LNCaP clone FGC (cell line): ENCODE measurements at regions not wholly inside any gene's neighbourhood (a gene's known extent, or its start where the extent isn't known, plus 50 kb on each side); places are given as distances from the start of the nearest gene placed in this dataset.

Source experiments
- DNase-seq: peaks from one replicate; pipeline ENCODE4 v3.0.0-alpha.2; 2011; ENCODE audit warnings: low read depth
- H3K4me3 ChIP-seq: 2 replicates; pipeline ENCODE4 v1.5.1; 2011; ENCODE audit warnings: mild to moderate bottlenecking, low read depth, low read length, control low read depth
- TF ChIP-seq, protein P1 (sequence below): IDR thresholded peaks from 2 replicates; pipeline ENCODE4 v1.5.1; 2012; ENCODE audit warnings: mild to moderate bottlenecking; ENCODE audit not compliant: control insufficient read depth, insufficient read depth; ENCODE audit errors: extremely low read depth

DNA sequence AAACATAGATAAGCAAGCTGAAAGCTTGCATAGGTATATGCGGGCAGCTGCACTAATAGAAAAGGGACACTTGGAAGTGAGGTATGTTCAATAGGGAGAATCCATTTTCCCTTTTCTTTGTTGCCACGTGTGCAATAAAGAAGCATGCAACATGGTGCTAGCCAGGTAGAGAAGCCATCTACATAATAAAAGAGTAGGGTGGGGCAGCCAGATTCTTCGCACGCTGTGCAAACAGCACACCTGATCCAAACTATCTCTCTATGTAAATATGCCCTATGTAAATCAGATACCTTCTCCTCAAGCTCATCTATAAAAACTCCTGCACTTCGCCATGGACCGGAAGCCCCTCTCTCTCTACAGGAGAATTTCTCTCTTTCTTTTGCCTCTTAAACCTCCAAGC is 91.9 kb upstream of the C9orf72 start:
- H3K4me3 ChIP-seq = no peak overlapping the region
- DNase-seq = no peak

DNA sequence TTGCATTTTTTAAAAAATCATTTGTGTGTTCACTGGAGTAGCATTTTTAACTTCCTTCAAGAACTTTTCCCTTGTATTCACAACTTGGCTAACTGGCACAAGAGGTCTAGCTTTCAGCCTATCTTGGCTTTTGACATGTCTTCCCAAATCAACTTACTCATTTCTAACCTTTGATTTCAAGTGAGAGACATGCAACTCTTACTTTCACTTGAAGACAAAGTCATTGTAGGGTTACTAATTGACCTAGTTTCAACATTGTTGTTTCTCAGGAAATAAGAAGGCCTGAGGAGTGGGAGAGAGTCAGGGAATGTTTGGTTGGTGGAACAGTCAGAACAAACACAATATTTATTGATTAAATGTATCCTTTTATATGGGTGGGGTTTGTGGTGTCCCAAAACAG is 95.0 kb upstream of the C9orf72 start:
- no peak overlapping the region for H3K4me3 ChIP-seq
- DNase-seq = no peak
- TF ChIP-seq, protein P1, sequence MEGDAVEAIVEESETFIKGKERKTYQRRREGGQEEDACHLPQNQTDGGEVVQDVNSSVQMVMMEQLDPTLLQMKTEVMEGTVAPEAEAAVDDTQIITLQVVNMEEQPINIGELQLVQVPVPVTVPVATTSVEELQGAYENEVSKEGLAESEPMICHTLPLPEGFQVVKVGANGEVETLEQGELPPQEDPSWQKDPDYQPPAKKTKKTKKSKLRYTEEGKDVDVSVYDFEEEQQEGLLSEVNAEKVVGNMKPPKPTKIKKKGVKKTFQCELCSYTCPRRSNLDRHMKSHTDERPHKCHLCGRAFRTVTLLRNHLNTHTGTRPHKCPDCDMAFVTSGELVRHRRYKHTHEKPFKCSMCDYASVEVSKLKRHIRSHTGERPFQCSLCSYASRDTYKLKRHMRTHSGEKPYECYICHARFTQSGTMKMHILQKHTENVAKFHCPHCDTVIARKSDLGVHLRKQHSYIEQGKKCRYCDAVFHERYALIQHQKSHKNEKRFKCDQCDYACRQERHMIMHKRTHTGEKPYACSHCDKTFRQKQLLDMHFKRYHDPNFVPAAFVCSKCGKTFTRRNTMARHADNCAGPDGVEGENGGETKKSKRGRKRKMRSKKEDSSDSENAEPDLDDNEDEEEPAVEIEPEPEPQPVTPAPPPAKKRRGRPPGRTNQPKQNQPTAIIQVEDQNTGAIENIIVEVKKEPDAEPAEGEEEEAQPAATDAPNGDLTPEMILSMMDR = no peak

More for the DNA sequence above, 91.9 kb upstream of the C9orf72 start:
- TF ChIP-seq, protein P1 = no peak

DNA sequence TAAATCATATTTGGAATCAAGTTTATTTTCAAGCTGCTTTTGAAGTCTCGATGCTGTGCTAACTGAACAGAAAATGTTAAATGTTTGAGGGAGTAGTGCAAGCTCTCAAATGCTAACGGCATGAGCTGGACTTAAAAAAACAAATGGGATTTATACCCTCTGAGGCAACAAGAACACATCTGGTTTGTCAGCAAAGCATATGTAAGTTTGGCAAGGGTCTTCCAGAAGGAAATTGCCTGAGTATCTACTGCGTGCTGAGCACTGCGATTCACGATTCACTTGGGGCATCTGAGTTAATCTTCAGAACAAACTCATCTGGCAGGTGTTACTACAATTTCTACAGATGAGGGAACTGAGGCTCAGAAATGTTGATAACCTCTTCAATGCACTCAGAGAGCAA is 98.4 kb upstream of the C9orf72 start:
- no peak for DNase-seq
- TF ChIP-seq, protein P1 = no peak
- no peak overlapping the region for H3K4me3 ChIP-seq

DNA sequence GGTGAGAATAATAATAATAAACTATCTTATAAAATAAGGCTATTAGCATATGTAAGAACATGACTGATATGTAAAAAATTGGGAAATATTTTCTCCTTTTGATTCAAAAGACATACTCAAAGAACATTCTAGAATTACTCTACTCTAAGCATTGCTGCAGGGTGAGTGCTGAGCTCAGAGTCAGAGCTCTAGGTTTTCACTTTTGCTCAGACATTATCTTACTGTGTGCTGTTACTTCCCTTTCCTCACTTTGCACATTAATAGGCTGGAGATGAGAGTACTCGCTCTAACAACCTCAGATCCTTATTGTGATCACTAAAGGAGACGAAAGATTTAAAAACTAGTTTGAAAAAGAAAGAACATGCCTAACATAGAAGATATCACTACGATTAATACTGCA is 99.4 kb upstream of the C9orf72 start:
- DNase-seq = no peak
- H3K4me3 ChIP-seq = no peak overlapping the region
- TF ChIP-seq, protein P1 = no peak

DNA sequence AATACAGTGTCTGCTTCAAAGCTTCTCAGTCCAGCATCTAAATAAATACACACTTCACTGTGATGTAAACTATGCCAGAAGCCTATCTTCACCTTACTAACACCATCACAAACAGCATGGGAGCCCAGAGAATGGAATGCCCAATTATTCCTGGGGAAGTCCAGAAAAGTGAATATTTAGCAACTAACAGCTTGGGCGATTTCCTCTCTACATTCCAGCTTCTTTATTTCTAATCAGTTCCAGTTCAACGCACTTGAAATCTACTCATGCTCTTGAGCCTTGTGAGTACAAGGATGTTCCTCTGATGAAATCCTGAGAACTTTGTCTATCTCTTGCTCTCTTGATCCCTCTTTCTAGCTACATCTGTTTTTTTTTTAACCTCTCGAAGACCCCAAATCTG is 100.4 kb upstream of the C9orf72 start:
- TF ChIP-seq, protein P1 = no peak
- no peak overlapping the region for H3K4me3 ChIP-seq
- DNase-seq = no peak

DNA sequence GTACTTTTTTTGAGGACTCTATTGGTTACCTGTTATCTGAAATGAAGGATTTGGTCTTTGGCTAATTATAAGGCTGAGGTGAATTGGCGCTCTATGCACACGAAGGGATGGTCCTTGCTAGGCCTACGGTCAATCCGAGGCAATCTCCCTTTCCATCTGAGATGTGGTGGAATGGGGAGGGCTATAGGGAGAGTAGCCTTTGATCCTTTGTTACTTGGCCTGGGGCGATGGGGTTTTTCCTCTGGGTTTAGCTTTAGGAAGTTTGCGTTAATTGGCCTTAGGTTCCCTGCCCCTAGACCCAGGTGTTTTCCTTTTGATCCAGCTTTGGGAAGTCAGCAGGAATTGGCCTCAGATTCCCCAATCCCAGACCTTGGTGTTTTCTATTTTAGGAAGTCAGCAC is 102.1 kb upstream of the C9orf72 start:
- no peak for DNase-seq
- H3K4me3 ChIP-seq = no peak overlapping the region
- TF ChIP-seq, protein P1 = no peak

DNA sequence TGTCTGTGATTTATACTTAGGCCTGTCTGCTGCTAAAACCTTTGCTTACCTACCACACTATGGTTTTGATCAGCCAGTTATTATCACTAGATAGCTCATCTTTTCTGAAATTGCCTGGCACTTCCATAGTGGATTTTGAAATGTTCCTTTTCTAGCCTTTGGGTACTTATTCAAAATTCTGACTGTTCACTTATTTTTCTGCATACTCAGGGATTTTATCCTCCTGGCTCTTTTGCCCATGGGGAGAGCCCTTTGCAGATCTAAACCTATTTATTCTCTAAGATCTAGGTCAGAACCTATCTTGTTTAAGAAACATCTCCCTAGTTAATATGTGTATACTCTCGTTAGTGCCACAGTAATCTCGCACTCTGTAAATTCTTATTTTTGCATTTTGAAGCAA is 103.5 kb upstream of the C9orf72 start:
- TF ChIP-seq, protein P1 = no peak
- no peak overlapping the region for H3K4me3 ChIP-seq
- no peak for DNase-seq
